ENCODE measurements at regions not wholly inside any gene's neighbourhood (a gene's known extent, or its start where the extent isn't known, plus 50 kb on each side); places are given as distances from the start of the nearest gene placed in this dataset.

DNA sequence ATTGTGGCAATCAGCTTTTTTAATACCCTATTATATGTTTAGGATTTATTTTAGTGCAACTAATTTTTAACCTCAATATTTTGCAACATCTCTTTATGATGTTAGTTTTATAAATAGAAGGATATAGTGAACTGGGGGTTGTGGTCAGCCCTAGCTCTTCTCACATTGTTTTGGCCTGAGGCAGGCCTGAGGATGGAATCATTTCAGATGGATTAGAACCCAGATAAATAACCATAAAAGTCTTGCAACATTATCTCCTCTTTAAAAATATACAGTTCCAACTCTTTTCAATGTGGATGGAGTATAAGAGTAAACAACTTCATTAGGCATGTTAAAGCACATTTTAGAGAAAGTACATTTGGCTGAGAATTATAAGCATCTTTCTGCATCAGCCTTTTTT lies 522.7 kb downstream of the NR2F1-AS1 start:
- no peaks in the 10 kb centered on the region for H3K27me3 ChIP-seq (ENCODE audit: control insufficient read depth in 3 of 3, insufficient read depth in 3 of 3, low read depth in 1 of 3, low read length in 3 of 3)
- no peak overlapping the region for H3K18ac ChIP-seq (ENCODE audit: low read length)
- H4K91ac ChIP-seq (ENCODE audit: low read depth, low read length, poor library complexity), result no peak overlapping the region
- H3K27ac ChIP-seq (replicated peaks; ENCODE audit: low read length), result no peak overlapping the region
- H2AK5ac ChIP-seq (ENCODE audit: low read depth, low read length), result no peak overlapping the region
- no peak overlapping the region for H2BK15ac ChIP-seq (ENCODE audit: low read length)
- H3K4ac ChIP-seq (ENCODE audit: low read length), result no peak overlapping the region
- H2BK5ac ChIP-seq (ENCODE audit: low read length), result no peak overlapping the region
- no peak overlapping the region for H2AFZ ChIP-seq (ENCODE audit: low read length)
- no peaks in the 10 kb centered on the region for H3K79me1 ChIP-seq (ENCODE audit: low read depth, low read length)
- H3K4me2 ChIP-seq (ENCODE audit: insufficient read depth, low read length, poor library complexity, severe bottlenecking), result no peak overlapping the region
- H2BK120ac ChIP-seq (ENCODE audit: low read depth, low read length), result no peak overlapping the region
- H3K14ac ChIP-seq (ENCODE audit: low read length), result no peak overlapping the region
- H3K9ac ChIP-seq (ENCODE audit: low read depth, low read length, poor library complexity), result no peak overlapping the region
- peaks cover 0 to 1% of the 10 kb centered on the region in 2 donors for H3K4me1 ChIP-seq (ENCODE audit: control insufficient read depth in 2 of 2, insufficient read depth in 1 of 2, low read depth in 1 of 2, low read length in 2 of 2)
- H3K36me3 ChIP-seq (replicated peaks in 1 of 2; ENCODE audit: control insufficient read depth in 2 of 2, insufficient read depth in 2 of 2, low read length in 2 of 2), result no peaks in the 10 kb centered on the region
- H2BK12ac ChIP-seq (ENCODE audit: low read length), result no peak overlapping the region
- no peak overlapping the region for H3K23ac ChIP-seq (ENCODE audit: low read depth, low read length, poor library complexity)
- no peak overlapping the region for H4K8ac ChIP-seq (ENCODE audit: low read depth, low read length)
- no peaks in the 10 kb centered on the region for H3K9me3 ChIP-seq (replicated peaks in 1 of 2; ENCODE audit: control insufficient read depth in 2 of 2, insufficient read depth in 1 of 2, low read depth in 1 of 2, low read length in 2 of 2)
- no peak for DNase-seq (ENCODE audit: low spot score)
- no peak overlapping the region for H3K4me3 ChIP-seq (ENCODE audit: low read length in 2 of 2)

DNA sequence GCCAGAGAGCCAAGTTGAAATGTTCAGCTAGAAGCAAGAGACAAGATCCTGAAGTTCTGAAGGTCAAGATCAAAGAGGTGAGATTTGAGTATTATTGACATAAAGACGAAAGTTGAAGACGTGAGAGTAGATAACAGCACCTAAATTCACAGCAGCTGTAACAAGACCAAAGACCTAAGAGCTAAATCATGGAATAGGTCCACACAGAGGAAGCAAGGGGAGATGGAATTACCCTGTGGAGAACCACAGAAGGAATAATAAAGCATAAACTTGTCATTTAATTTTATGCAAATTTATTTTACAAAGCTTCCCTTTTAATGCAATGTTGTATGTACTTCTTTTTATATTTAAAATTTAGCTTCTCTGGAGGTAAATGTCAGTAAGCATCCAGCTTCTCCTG lies 523.7 kb downstream of the NR2F1-AS1 start:
- Histone ChIP-seq H2AFZ (ENCODE audit: low read length) (no peak overlapping the region), H3K4ac (ENCODE audit: low read length) (no peak overlapping the region), H3K36me3 (replicated peaks in 1 of 2; ENCODE audit: control insufficient read depth in 2 of 2, insufficient read depth in 2 of 2, low read length in 2 of 2) (no peaks in the 10 kb centered on the region), H2BK12ac (ENCODE audit: low read length) (no peak overlapping the region), H4K91ac (ENCODE audit: low read depth, low read length, poor library complexity) (no peak overlapping the region), H3K23ac (ENCODE audit: low read depth, low read length, poor library complexity) (no peak overlapping the region), H3K14ac (ENCODE audit: low read length) (no peak overlapping the region), H3K9ac (ENCODE audit: low read depth, low read length, poor library complexity) (no peak overlapping the region), H3K9me3 (replicated peaks in 1 of 2; ENCODE audit: control insufficient read depth in 2 of 2, insufficient read depth in 1 of 2, low read depth in 1 of 2, low read length in 2 of 2) (no peaks in the 10 kb centered on the region), H2BK5ac (ENCODE audit: low read length) (no peak overlapping the region), H4K8ac (ENCODE audit: low read depth, low read length) (no peak overlapping the region), H2AK5ac (ENCODE audit: low read depth, low read length) (no peak overlapping the region), H3K79me1 (ENCODE audit: low read depth, low read length) (no peaks in the 10 kb centered on the region), H2BK15ac (ENCODE audit: low read length) (no peak overlapping the region), H3K18ac (ENCODE audit: low read length) (no peak overlapping the region), H3K27me3 (ENCODE audit: control insufficient read depth in 3 of 3, insufficient read depth in 3 of 3, low read depth in 1 of 3, low read length in 3 of 3) (no peaks in the 10 kb centered on the region), H3K4me3 (ENCODE audit: low read length in 2 of 2) (no peak overlapping the region), H3K27ac (replicated peaks; ENCODE audit: low read length) (no peak overlapping the region), H3K4me2 (ENCODE audit: insufficient read depth, low read length, poor library complexity, severe bottlenecking) (no peak overlapping the region), H3K4me1 (ENCODE audit: control insufficient read depth in 2 of 2, insufficient read depth in 1 of 2, low read depth in 1 of 2, low read length in 2 of 2) (peaks cover 0 to 1% of the 10 kb centered on the region in 2 donors), H2BK120ac (ENCODE audit: low read depth, low read length) (no peak overlapping the region)
- no peak for DNase-seq (ENCODE audit: low spot score)
- WGBS, 2 donors (ENCODE audit: extremely low coverage in 2 of 2, insufficient read length in 2 of 2, insufficient replicate concordance in 1 of 2), result no CpG with 5 or more reads among the region's 2 CpGs

DNA sequence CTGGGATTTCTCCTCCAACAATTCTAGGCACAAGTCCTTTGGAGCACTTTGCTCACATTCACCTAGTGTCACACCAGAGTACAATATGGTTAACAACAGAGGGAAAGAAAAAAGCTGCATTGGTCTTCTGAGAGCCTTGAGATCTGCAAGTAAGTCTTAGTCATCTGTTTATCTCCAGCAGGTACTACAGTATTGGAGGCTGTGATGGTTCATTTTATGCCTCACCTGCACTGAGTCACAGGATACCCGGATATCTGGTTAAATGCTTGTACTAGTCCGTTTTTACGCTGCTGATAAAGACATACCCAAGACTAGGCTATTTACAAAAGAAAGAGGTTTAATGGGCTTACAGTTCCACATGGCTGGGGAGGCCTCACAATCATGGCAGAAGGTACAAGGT lies 525.0 kb downstream of the NR2F1-AS1 start:
- DNase-seq (ENCODE audit: low spot score), result no peak
- Histone ChIP-seq H4K8ac (ENCODE audit: low read depth, low read length) (no peak overlapping the region), H2BK120ac (ENCODE audit: low read depth, low read length) (no peak overlapping the region), H3K27ac (replicated peaks; ENCODE audit: low read length) (no peak overlapping the region), H3K4ac (ENCODE audit: low read length) (no peak overlapping the region), H3K79me1 (ENCODE audit: low read depth, low read length) (no peaks in the 10 kb centered on the region), H3K18ac (ENCODE audit: low read length) (no peak overlapping the region), H3K4me3 (ENCODE audit: low read length in 2 of 2) (no peak overlapping the region), H3K9ac (ENCODE audit: low read depth, low read length, poor library complexity) (no peak overlapping the region), H2BK15ac (ENCODE audit: low read length) (no peak overlapping the region), H3K4me2 (ENCODE audit: insufficient read depth, low read length, poor library complexity, severe bottlenecking) (no peak overlapping the region), H2AK5ac (ENCODE audit: low read depth, low read length) (no peak overlapping the region), H3K36me3 (replicated peaks in 1 of 2; ENCODE audit: control insufficient read depth in 2 of 2, insufficient read depth in 2 of 2, low read length in 2 of 2) (no peaks in the 10 kb centered on the region), H2BK5ac (ENCODE audit: low read length) (no peak overlapping the region), H2AFZ (ENCODE audit: low read length) (no peak overlapping the region), H3K14ac (ENCODE audit: low read length) (no peak overlapping the region), H3K23ac (ENCODE audit: low read depth, low read length, poor library complexity) (no peak overlapping the region), H2BK12ac (ENCODE audit: low read length) (no peak overlapping the region), H3K4me1 (ENCODE audit: control insufficient read depth in 2 of 2, insufficient read depth in 1 of 2, low read depth in 1 of 2, low read length in 2 of 2) (peaks cover 0 to 1% of the 10 kb centered on the region in 2 donors), H3K27me3 (ENCODE audit: control insufficient read depth in 3 of 3, insufficient read depth in 3 of 3, low read depth in 1 of 3, low read length in 3 of 3) (no peaks in the 10 kb centered on the region), H3K9me3 (replicated peaks in 1 of 2; ENCODE audit: control insufficient read depth in 2 of 2, insufficient read depth in 1 of 2, low read depth in 1 of 2, low read length in 2 of 2) (no peaks in the 10 kb centered on the region), H4K91ac (ENCODE audit: low read depth, low read length, poor library complexity) (no peak overlapping the region)
- no CpG with 5 or more reads among the region's 3 CpGs for WGBS, 2 donors (ENCODE audit: extremely low coverage in 2 of 2, insufficient read length in 2 of 2, insufficient replicate concordance in 1 of 2)

DNA sequence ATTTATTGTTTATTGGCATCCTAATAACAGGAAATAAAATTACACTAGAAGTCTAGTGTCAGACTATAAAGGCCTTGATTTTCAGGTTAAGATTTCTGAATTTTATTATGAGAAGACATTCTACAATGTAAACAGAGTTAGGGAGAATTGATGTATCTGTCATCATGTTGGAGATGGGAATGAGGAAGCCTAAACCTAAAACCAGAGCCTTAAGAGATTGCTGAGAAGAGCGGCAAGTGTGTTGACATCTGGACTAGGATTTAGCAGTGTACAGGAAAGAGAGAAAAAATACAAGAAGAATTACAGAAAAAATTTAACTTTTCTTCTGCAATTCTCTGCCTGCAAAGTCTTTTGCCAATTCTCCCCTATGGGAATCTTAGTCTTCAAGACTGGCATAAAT lies 525.5 kb downstream of the NR2F1-AS1 start:
- no peak overlapping the region for H2BK120ac ChIP-seq (ENCODE audit: low read depth, low read length)
- H3K9ac ChIP-seq (ENCODE audit: low read depth, low read length, poor library complexity), result no peak overlapping the region
- H3K4me3 ChIP-seq (ENCODE audit: low read length in 2 of 2), result no peak overlapping the region
- no peaks in the 10 kb centered on the region for H3K36me3 ChIP-seq (replicated peaks in 1 of 2; ENCODE audit: control insufficient read depth in 2 of 2, insufficient read depth in 2 of 2, low read length in 2 of 2)
- no peak overlapping the region for H3K18ac ChIP-seq (ENCODE audit: low read length)
- H3K23ac ChIP-seq (ENCODE audit: low read depth, low read length, poor library complexity), result no peak overlapping the region
- H4K8ac ChIP-seq (ENCODE audit: low read depth, low read length), result no peak overlapping the region
- H3K27ac ChIP-seq (replicated peaks; ENCODE audit: low read length), result no peak overlapping the region
- no peak overlapping the region for H2AK5ac ChIP-seq (ENCODE audit: low read depth, low read length)
- H3K4ac ChIP-seq (ENCODE audit: low read length), result no peak overlapping the region
- H2BK15ac ChIP-seq (ENCODE audit: low read length), result no peak overlapping the region
- no peak overlapping the region for H2BK12ac ChIP-seq (ENCODE audit: low read length)
- H2BK5ac ChIP-seq (ENCODE audit: low read length), result no peak overlapping the region
- no peaks in the 10 kb centered on the region for H3K9me3 ChIP-seq (replicated peaks in 1 of 2; ENCODE audit: control insufficient read depth in 2 of 2, insufficient read depth in 1 of 2, low read depth in 1 of 2, low read length in 2 of 2)
- no peaks in the 10 kb centered on the region for H3K27me3 ChIP-seq (ENCODE audit: control insufficient read depth in 3 of 3, insufficient read depth in 3 of 3, low read depth in 1 of 3, low read length in 3 of 3)
- no CpG with 5 or more reads among the region's 1 CpG for WGBS, 2 donors (ENCODE audit: extremely low coverage in 2 of 2, insufficient read length in 2 of 2, insufficient replicate concordance in 1 of 2)
- no peak overlapping the region for H3K14ac ChIP-seq (ENCODE audit: low read length)
- DNase-seq (ENCODE audit: low spot score), result no peak
- H3K79me1 ChIP-seq (ENCODE audit: low read depth, low read length), result no peaks in the 10 kb centered on the region
- no peak overlapping the region for H2AFZ ChIP-seq (ENCODE audit: low read length)
- H3K4me1 ChIP-seq (ENCODE audit: control insufficient read depth in 2 of 2, insufficient read depth in 1 of 2, low read depth in 1 of 2, low read length in 2 of 2), result peaks cover 0 to 1% of the 10 kb centered on the region in 2 donors
- H3K4me2 ChIP-seq (ENCODE audit: insufficient read depth, low read length, poor library complexity, severe bottlenecking), result no peak overlapping the region
- no peak overlapping the region for H4K91ac ChIP-seq (ENCODE audit: low read depth, low read length, poor library complexity)

All from neuronal stem cell (in vitro differentiated cells).